Breast epithelium (tissue), 3 donors: ENCODE measurements at regions not wholly inside any gene's neighbourhood (a gene's known extent, or its start where the extent isn't known, plus 50 kb on each side); places are given as distances from the start of the nearest gene placed in this dataset.

Source experiments
- CTCF ChIP-seq, 3 donors: fragments of 450-650 bp; IDR thresholded peaks; one replicate each; pipeline ENCODE4 v1.5.1; 2016 to 2017; ENCODE audit warnings: antibody characterized with exemption in 3 of 3, mild to moderate bottlenecking in 3 of 3, moderate library complexity in 3 of 3
- POLR2A ChIP-seq: fragments of 450-650 bp; IDR thresholded peaks from one replicate; pipeline ENCODE4 v1.6.1; 2016; ENCODE audit warnings: antibody characterized with exemption, mild to moderate bottlenecking, moderate library complexity

- no peak for TF ChIP-seq CTCF (IDR thresholded peaks at IDR 0.05)
- TF ChIP-seq POLR2A: no peak
Observed at GRCh38 chr4:91909963-91910362, 393.8 kb upstream of the GRID2 start.
